Sigmoid colon (tissue), 6 donors: ENCODE measurements at regions not wholly inside any gene's neighbourhood (a gene's known extent, or its start where the extent isn't known, plus 50 kb on each side); places are given as distances from the start of the nearest gene placed in this dataset.

Source experiments
- DNase-seq: peaks from one replicate; pipeline ENCODE4 v3.0.0-alpha.2; 2019
- H3K27ac ChIP-seq, 4 donors: fragments of 200-600 bp; sonication (generic); one replicate each; pipeline ENCODE4 v1.5.1; 2016 to 2019; ENCODE audit warnings: mild to moderate bottlenecking in 1 of 4
- H3K27me3 ChIP-seq, 3 donors: fragments of 200-600 bp; sonication (generic); one replicate each; pipeline ENCODE4 v1.5.1; 2019; ENCODE audit warnings: mild to moderate bottlenecking in 1 of 3
- H3K36me3 ChIP-seq, 4 donors: fragments of 200-600 bp; sonication (generic); one replicate each; pipeline ENCODE4 v1.5.1; 2016 to 2019
- H3K4me1 ChIP-seq, 4 donors: fragments of 200-600 bp; sonication (generic); one replicate each; pipeline ENCODE4 v1.5.1; 2017 to 2019
- H3K4me3 ChIP-seq, 4 donors: fragments of 200-600 bp; sonication (generic); one replicate each; pipeline ENCODE4 v1.5.1; 2017 to 2019; ENCODE audit warnings: mild to moderate bottlenecking in 2 of 4, moderate library complexity in 1 of 4
- H3K9me3 ChIP-seq, 4 donors: fragments of 200-600 bp in 3 of 4; sonication (generic) in 3 of 4; one replicate each; pipeline versions ENCODE4 v1.5.1 to v1.6.1; 2013 to 2019
- EP300 ChIP-seq, 4 donors: sonication (generic); formaldehyde crosslinking; IDR thresholded peaks; one replicate each; pipeline ENCODE4 v1.6.1; 2017; ENCODE audit warnings: antibody characterized with exemption in 4 of 4
- POLR2A ChIP-seq, 2 donors: fragments of 450-650 bp; IDR thresholded peaks; one replicate each; pipeline ENCODE4 v1.6.1; 2016; ENCODE audit warnings: antibody characterized with exemption in 2 of 2, mild to moderate bottlenecking in 2 of 2, moderate library complexity in 2 of 2
- POLR2AphosphoS5 ChIP-seq, 4 donors: sonication (generic); formaldehyde crosslinking; IDR thresholded peaks; one replicate each; pipeline ENCODE4 v1.6.1; 2017; ENCODE audit warnings: antibody characterized with exemption in 4 of 4
- WGBS, 2 donors: extraction: QIAGEN DNeasy Blood & Tissue Kit; methylation state at CpG; one replicate each; pipeline ENCODE4 v1.1.7; 2013; 5-methylcytosine and 5-hydroxymethylcytosine counted together
- intact Hi-C: fragments of 100-400 bp; cut with DNase I; formaldehyde crosslinking; loops from one replicate; pipeline ENCODE4 v1.15.1; 2023
- TF ChIP-seq, protein P1 (sequence below), 4 experiments: fragments of 450-650 bp in 3 of 4; fragments of 200-600 bp in 1 of 4; IDR thresholded peaks; one replicate each; pipeline ENCODE4 v1.5.1; 2016 to 2019; ENCODE audit warnings: antibody characterized with exemption in 4 of 4, mild to moderate bottlenecking in 3 of 4, moderate library complexity in 2 of 4
- donor health status: healthy with polysubstance abuse.
- donor health status: healthy.

DNA sequence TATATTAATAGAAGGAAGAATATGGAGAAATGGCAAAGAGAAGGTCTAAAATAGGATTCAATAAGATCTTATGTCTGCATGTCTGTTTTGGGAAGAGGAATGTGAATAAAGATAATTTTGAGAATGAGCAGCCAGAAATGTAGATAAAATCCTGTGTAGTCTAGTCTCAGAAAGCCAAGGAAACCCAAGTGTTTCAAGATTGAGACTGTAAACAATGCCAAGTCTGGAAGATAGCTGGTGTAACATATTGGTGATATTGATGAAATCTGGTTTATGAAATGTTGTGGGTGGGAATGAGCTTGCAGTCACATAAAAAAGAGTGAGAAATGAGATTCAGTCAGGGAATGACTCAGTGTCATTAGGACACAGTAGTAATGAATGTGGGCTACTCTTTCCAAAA lies 1180.3 kb upstream of the PCDH20 start:
- no peak overlapping the region for H3K4me3 ChIP-seq
- TF ChIP-seq, protein P1, sequence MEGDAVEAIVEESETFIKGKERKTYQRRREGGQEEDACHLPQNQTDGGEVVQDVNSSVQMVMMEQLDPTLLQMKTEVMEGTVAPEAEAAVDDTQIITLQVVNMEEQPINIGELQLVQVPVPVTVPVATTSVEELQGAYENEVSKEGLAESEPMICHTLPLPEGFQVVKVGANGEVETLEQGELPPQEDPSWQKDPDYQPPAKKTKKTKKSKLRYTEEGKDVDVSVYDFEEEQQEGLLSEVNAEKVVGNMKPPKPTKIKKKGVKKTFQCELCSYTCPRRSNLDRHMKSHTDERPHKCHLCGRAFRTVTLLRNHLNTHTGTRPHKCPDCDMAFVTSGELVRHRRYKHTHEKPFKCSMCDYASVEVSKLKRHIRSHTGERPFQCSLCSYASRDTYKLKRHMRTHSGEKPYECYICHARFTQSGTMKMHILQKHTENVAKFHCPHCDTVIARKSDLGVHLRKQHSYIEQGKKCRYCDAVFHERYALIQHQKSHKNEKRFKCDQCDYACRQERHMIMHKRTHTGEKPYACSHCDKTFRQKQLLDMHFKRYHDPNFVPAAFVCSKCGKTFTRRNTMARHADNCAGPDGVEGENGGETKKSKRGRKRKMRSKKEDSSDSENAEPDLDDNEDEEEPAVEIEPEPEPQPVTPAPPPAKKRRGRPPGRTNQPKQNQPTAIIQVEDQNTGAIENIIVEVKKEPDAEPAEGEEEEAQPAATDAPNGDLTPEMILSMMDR (IDR thresholded peaks at IDR 0.05): no peak
- TF ChIP-seq POLR2AphosphoS5 (IDR thresholded peaks at IDR 0.05) (no peak), POLR2A (IDR thresholded peaks at IDR 0.05) (no peak), EP300 (IDR thresholded peaks at IDR 0.05) (no peak)
- H3K27ac ChIP-seq: no peak overlapping the region
- no peak for DNase-seq
- H3K4me1 ChIP-seq: peaks cover 0 to 16% (median 4%) of the 10 kb centered on the region in 4 donors
- H3K9me3 ChIP-seq: no peaks in the 10 kb centered on the region
- no peaks in the 10 kb centered on the region for H3K36me3 ChIP-seq
- H3K27me3 ChIP-seq: no peaks in the 10 kb centered on the region
- intact Hi-C loops: no loop called here

DNA sequence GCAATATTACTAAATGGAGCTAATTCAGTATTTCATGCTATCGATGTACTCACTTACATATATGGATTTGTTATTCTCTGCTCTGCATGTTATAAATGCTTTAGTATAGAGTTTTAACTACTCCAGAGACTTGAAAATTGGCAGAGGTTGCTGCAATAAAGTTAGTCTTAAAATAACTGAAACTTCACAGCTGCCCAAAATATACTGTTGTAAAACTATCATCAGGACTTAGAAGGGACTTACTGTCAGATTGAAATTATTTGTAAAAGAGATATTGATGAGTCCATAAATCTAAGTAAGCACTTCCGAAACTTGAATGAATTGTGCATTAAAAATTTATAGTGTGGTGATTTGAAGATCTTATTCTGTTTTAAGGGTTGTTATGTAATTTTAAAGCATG lies 1178.2 kb upstream of the PCDH20 start:
- no peak overlapping the region for H3K4me3 ChIP-seq
- no peak overlapping the region for H3K27ac ChIP-seq
- 52 to 67% methylated on average over 2 of the region's 2 CpGs for WGBS, 2 donors
- peaks cover 0 to 16% (median 4%) of the 10 kb centered on the region in 4 donors for H3K4me1 ChIP-seq
- DNase-seq: no peak
- no peaks in the 10 kb centered on the region for H3K27me3 ChIP-seq
- H3K36me3 ChIP-seq: no peaks in the 10 kb centered on the region
- intact Hi-C loops: no loop called here
- TF ChIP-seq, protein P1 (IDR thresholded peaks at IDR 0.05): no peak
- TF ChIP-seq EP300 (IDR thresholded peaks at IDR 0.05) (no peak), POLR2A (IDR thresholded peaks at IDR 0.05) (no peak), POLR2AphosphoS5 (IDR thresholded peaks at IDR 0.05) (no peak)
- H3K9me3 ChIP-seq: no peaks in the 10 kb centered on the region

- Histone ChIP-seq H3K27ac (no peak overlapping the region), H3K4me3 (no peak overlapping the region), H3K9me3 (no peaks in the 10 kb centered on the region), H3K27me3 (no peaks in the 10 kb centered on the region), H3K36me3 (no peaks in the 10 kb centered on the region), H3K4me1 (no peaks in the 10 kb centered on the region)
- TF ChIP-seq EP300 (IDR thresholded peaks at IDR 0.05): no peak
- TF ChIP-seq POLR2AphosphoS5 (IDR thresholded peaks at IDR 0.05): no peak
- no peak for TF ChIP-seq POLR2A (IDR thresholded peaks at IDR 0.05)
- no peak for DNase-seq
- WGBS, 2 donors: 72 to 79% methylated on average over 2 of the region's 2 CpGs
- intact Hi-C loops: no loop called here
Observed at GRCh38 chr13:62583466-62583865, 1167.8 kb upstream of the PCDH20 start.

GRCh38 chr13:62578402-62578801 lies 1162.8 kb upstream of the PCDH20 start:
- Histone ChIP-seq H3K36me3 (no peaks in the 10 kb centered on the region), H3K9me3 (no peaks in the 10 kb centered on the region), H3K4me1 (no peaks in the 10 kb centered on the region), H3K4me3 (no peak overlapping the region), H3K27me3 (no peaks in the 10 kb centered on the region), H3K27ac (no peak overlapping the region)
- no peak for TF ChIP-seq EP300 (IDR thresholded peaks at IDR 0.05)
- TF ChIP-seq, protein P1 (IDR thresholded peaks at IDR 0.05): no peak
- TF ChIP-seq POLR2A (IDR thresholded peaks at IDR 0.05): no peak
- DNase-seq: no peak
- intact Hi-C loops: no loop called here

- Histone ChIP-seq H3K4me1 (no peaks in the 10 kb centered on the region), H3K9me3 (no peaks in the 10 kb centered on the region), H3K4me3 (no peak overlapping the region), H3K27ac (no peak overlapping the region), H3K27me3 (no peaks in the 10 kb centered on the region), H3K36me3 (no peaks in the 10 kb centered on the region)
- TF ChIP-seq POLR2A (IDR thresholded peaks at IDR 0.05) (no peak), EP300 (IDR thresholded peaks at IDR 0.05) (no peak), POLR2AphosphoS5 (IDR thresholded peaks at IDR 0.05) (no peak)
- TF ChIP-seq, protein P1 (IDR thresholded peaks at IDR 0.05): no peak
- intact Hi-C loops: no loop called here
- no peak for DNase-seq
- WGBS, 2 donors: 85 to 86% methylated on average over 3 of the region's 3 CpGs
Observed at GRCh38 chr13:62564770-62565169, 1149.1 kb upstream of the PCDH20 start.
